GM12864 (cell line): ENCODE measurements at regions not wholly inside any gene's neighbourhood (a gene's known extent, or its start where the extent isn't known, plus 50 kb on each side); places are given as distances from the start of the nearest gene placed in this dataset.

Source experiments
- DNase-seq: peaks from one replicate; pipeline ENCODE4 v3.0.0-alpha.2; 2011; ENCODE audit warnings: low read depth
- H3K4me3 ChIP-seq: 2 replicates; pipeline ENCODE4 v1.5.1; 2011; ENCODE audit warnings: mild to moderate bottlenecking, low read depth, low read length, control low read depth
- CTCF ChIP-seq: IDR thresholded peaks from 2 replicates; pipeline ENCODE4 v1.5.1; 2011; ENCODE audit warnings: low read depth, mild to moderate bottlenecking, moderate library complexity, low read length, control low read depth, inconsistent platforms; ENCODE audit errors: missing control alignments

GRCh38 chr17:413016-413350 is 60.4 kb upstream of the RPH3AL start:
- DNase-seq: no peak
- H3K4me3 ChIP-seq: no peak overlapping the region
- TF ChIP-seq CTCF: no peak

- DNase-seq: no peak
- TF ChIP-seq CTCF: peak; percentile 69
- no peak overlapping the region for H3K4me3 ChIP-seq
Observed at GRCh38 chr17:412211-413015, 59.8 kb upstream of the RPH3AL start.

DNA sequence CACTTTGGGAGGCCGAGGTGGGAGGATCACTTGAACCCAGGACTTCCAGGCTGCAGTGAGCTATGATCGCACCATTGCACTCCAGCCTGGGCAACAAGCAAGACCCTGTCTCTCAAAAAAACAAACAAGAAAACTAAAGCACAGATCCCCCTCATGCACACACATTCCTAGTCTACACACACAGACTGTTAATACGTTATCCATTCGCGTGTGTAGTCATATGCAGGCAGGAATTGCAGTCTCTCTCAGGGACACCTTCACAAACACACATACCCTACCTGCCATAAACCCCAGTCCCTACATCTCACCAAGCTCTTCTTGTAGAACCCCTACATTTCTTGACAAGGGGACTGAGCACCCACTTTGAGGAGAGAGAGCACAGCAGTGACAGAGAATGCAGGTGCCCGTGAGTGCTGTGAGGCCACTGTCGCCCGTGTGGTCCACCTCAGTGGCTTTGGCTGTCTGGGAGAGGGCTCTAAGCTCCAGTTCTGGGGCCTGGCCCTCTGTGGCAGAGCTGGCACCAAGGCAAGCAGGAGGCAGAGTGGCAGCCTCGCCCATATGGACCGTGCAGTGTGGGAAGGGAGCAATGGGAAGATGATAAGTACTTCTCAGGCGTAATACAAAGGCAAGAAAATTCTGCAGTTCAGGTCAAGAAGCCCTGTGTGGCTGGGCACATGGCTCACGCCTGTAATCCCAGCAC is 59.0 kb upstream of the RPH3AL start:
- no peak overlapping the region for H3K4me3 ChIP-seq
- no peak for TF ChIP-seq CTCF

GRCh38 chr17:410543-411401 is 58.2 kb upstream of the RPH3AL start:
- H3K4me3 ChIP-seq: peak overlapping the region; percentile 56
- no peak for TF ChIP-seq CTCF
- no peak for DNase-seq

More for the DNA sequence above, 59.0 kb upstream of the RPH3AL start:
- no peak for DNase-seq

DNA sequence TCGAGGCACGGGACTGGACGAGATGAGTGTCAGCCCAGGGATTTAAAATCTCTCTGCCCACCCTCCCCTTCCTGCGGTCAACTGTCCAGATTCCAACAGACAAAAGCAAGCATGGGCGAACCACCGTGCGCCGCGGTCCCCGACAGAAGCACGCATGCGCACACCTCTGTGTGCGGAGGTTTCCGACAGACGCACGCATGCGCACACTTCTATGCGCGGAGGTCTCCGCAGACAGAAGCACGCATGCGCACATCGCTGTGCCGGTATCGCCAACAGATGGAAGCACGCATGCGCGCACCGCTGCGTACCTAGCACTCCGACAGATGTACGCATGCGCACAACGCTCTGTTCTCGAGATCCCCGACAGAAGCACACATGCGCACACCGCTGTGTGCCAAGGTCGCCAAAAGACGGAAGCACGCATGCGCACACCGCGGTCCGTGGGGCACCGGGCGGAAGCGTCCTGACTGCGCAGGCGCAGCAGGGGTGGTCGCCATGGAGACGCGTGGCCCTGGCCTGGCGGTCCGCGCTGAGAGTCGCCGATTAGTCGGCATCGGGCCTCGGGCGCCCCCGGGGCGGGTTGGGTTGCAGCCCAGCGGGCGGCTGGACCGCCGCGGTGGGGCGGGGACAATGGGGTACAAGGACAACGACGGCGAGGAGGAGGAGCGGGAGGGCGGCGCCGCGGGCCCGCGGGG is 57.4 kb upstream of the RPH3AL start:
- peak; percentile 96 for DNase-seq
- peak overlapping the region; percentile 56 for H3K4me3 ChIP-seq
- no peak for TF ChIP-seq CTCF

DNA sequence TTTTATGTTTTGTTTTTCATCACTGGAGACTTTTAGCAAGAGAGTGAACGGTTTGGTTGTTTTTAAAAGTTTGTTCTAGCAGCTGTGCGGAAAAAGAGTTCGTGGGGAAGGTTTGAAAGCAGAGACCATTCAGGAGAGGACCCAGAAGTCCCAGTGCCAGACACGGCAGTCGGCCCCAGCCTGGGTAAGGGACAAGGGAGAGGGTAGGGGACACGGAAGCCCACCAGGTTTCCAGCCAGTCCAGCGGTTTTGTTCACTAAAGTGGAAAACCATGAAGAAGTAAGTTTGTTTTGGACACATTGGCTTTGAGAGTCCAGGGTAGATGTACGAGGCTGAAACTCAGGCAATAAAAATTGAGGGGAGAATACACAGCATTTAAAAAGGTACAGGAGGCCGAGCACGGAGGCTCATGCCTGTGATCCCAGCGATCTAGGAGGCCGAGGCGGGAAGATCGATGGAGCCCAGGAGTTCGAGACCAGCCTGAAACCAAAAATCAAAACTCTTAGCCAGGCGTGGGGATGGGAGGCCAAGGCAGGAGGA is 56.8 kb upstream of the RPH3AL start:
- H3K4me3 ChIP-seq: peak overlapping the region; percentile 56
- DNase-seq: no peak
- no peak for TF ChIP-seq CTCF
